ENCODE measurements at regions not wholly inside any gene's neighbourhood (a gene's known extent, or its start where the extent isn't known, plus 50 kb on each side); places are given as distances from the start of the nearest gene placed in this dataset.
"Not testable (repeated sequence)": the region's sequence is repeated elsewhere in the genome, so short reads cannot be mapped to it uniquely, and the experiment has no call there.

- DNase-seq; CTCF ChIA-PET; POLR2A ChIA-PET; H3K36me3 Mint-ChIP-seq (ENCODE audit: low read depth); H3K27me3 Mint-ChIP-seq; H3K4me1 Mint-ChIP-seq; H3K27ac Mint-ChIP-seq; H3K4me3 Mint-ChIP-seq; intact Hi-C loops (cut with micrococcal nuclease); ATAC-seq (ENCODE audit: low read depth); H3K9me3 Mint-ChIP-seq: not testable (repeated sequence)
Observed at GRCh38 chr9:64130325-64130724, 1154.7 kb downstream of the FOXD4L5 start.

GRCh38 chr9:64128572-64128971 lies 1156.4 kb downstream of the FOXD4L5 start:
- no peaks in the 10 kb centered on the region for H3K4me1 Mint-ChIP-seq

GRCh38 chr9:64121602-64122001 lies 1163.4 kb downstream of the FOXD4L5 start:
- H3K9me3 Mint-ChIP-seq; H3K36me3 Mint-ChIP-seq (ENCODE audit: low read depth); POLR2A ChIA-PET; DNase-seq; H3K27ac Mint-ChIP-seq; H3K4me3 Mint-ChIP-seq; intact Hi-C loops (cut with micrococcal nuclease); H3K4me1 Mint-ChIP-seq; H3K27me3 Mint-ChIP-seq; ATAC-seq (ENCODE audit: low read depth); CTCF ChIA-PET: not testable (repeated sequence)

More at GRCh38 chr9:64128572-64128971, 1156.4 kb downstream of the FOXD4L5 start:
- no peak for ATAC-seq (ENCODE audit: low read depth)
- no peaks in the 10 kb centered on the region for H3K27me3 Mint-ChIP-seq
- H3K4me3 Mint-ChIP-seq: no peak overlapping the region
- no peak overlapping the region for H3K27ac Mint-ChIP-seq
- ChIA-PET CTCF (no interaction called here), POLR2A (no interaction called here)
- H3K9me3 Mint-ChIP-seq: no peaks in the 10 kb centered on the region
- H3K36me3 Mint-ChIP-seq (ENCODE audit: low read depth): no peaks in the 10 kb centered on the region
- intact Hi-C loops (cut with micrococcal nuclease): no loop called here
- DNase-seq: no peak
- TF ChIP-seq CTCF (IDR thresholded peaks at IDR 0.05): no peak

GRCh38 chr9:64117329-64117728 lies 1167.7 kb downstream of the FOXD4L5 start:
- H3K4me1 Mint-ChIP-seq; DNase-seq; H3K9me3 Mint-ChIP-seq; CTCF ChIA-PET; H3K27me3 Mint-ChIP-seq; ATAC-seq (ENCODE audit: low read depth); H3K27ac Mint-ChIP-seq; intact Hi-C loops (cut with micrococcal nuclease); H3K4me3 Mint-ChIP-seq; POLR2A ChIA-PET; H3K36me3 Mint-ChIP-seq (ENCODE audit: low read depth): not testable (repeated sequence)

GRCh38 chr9:64107867-64108266 lies 1177.1 kb downstream of the FOXD4L5 start:
- POLR2A ChIA-PET; H3K27ac Mint-ChIP-seq; CTCF ChIA-PET; H3K4me3 Mint-ChIP-seq; H3K27me3 Mint-ChIP-seq; ATAC-seq (ENCODE audit: low read depth); intact Hi-C loops (cut with micrococcal nuclease); H3K4me1 Mint-ChIP-seq; H3K9me3 Mint-ChIP-seq; DNase-seq; H3K36me3 Mint-ChIP-seq (ENCODE audit: low read depth): not testable (repeated sequence)

GRCh38 chr9:64107211-64107610 lies 1177.8 kb downstream of the FOXD4L5 start:
- H3K4me3 Mint-ChIP-seq: not testable (repeated sequence)

GRCh38 chr9:64105193-64105592 lies 1179.8 kb downstream of the FOXD4L5 start:
- H3K4me3 Mint-ChIP-seq; ATAC-seq (ENCODE audit: low read depth); H3K36me3 Mint-ChIP-seq (ENCODE audit: low read depth); H3K4me1 Mint-ChIP-seq; H3K27me3 Mint-ChIP-seq; H3K27ac Mint-ChIP-seq; CTCF ChIA-PET; DNase-seq; intact Hi-C loops (cut with micrococcal nuclease); H3K9me3 Mint-ChIP-seq; POLR2A ChIA-PET: not testable (repeated sequence)

More at GRCh38 chr9:64107211-64107610, 1177.8 kb downstream of the FOXD4L5 start:
- ATAC-seq (ENCODE audit: low read depth); H3K36me3 Mint-ChIP-seq (ENCODE audit: low read depth); POLR2A ChIA-PET; intact Hi-C loops (cut with micrococcal nuclease); H3K9me3 Mint-ChIP-seq; CTCF ChIA-PET; H3K27me3 Mint-ChIP-seq; H3K4me1 Mint-ChIP-seq; DNase-seq; H3K27ac Mint-ChIP-seq: not testable (repeated sequence)

- H3K4me1 Mint-ChIP-seq; H3K4me3 Mint-ChIP-seq; H3K27ac Mint-ChIP-seq; POLR2A ChIA-PET; intact Hi-C loops (cut with micrococcal nuclease); DNase-seq; H3K36me3 Mint-ChIP-seq (ENCODE audit: low read depth); ATAC-seq (ENCODE audit: low read depth); H3K27me3 Mint-ChIP-seq; CTCF ChIA-PET; H3K9me3 Mint-ChIP-seq: not testable (repeated sequence)
Observed at GRCh38 chr9:64101504-64101903, 1183.5 kb downstream of the FOXD4L5 start.

- H3K9me3 Mint-ChIP-seq; ATAC-seq (ENCODE audit: low read depth); POLR2A ChIA-PET; DNase-seq; H3K27ac Mint-ChIP-seq; H3K4me3 Mint-ChIP-seq; H3K36me3 Mint-ChIP-seq (ENCODE audit: low read depth); intact Hi-C loops (cut with micrococcal nuclease); H3K4me1 Mint-ChIP-seq; H3K27me3 Mint-ChIP-seq; CTCF ChIA-PET: not testable (repeated sequence)
Observed at GRCh38 chr9:64100571-64101155, 1184.3 kb downstream of the FOXD4L5 start.

GRCh38 chr9:64085998-64086397 lies 1199.0 kb downstream of the FOXD4L5 start:
- H3K27me3 Mint-ChIP-seq; H3K4me1 Mint-ChIP-seq; H3K36me3 Mint-ChIP-seq (ENCODE audit: low read depth); intact Hi-C loops (cut with micrococcal nuclease); H3K27ac Mint-ChIP-seq; H3K9me3 Mint-ChIP-seq; ATAC-seq (ENCODE audit: low read depth); CTCF ChIA-PET; H3K4me3 Mint-ChIP-seq; POLR2A ChIA-PET; DNase-seq: not testable (repeated sequence)

- H3K27ac Mint-ChIP-seq; intact Hi-C loops (cut with micrococcal nuclease); H3K4me3 Mint-ChIP-seq; POLR2A ChIA-PET; H3K36me3 Mint-ChIP-seq (ENCODE audit: low read depth); CTCF ChIA-PET; H3K9me3 Mint-ChIP-seq; H3K27me3 Mint-ChIP-seq; ATAC-seq (ENCODE audit: low read depth); DNase-seq; H3K4me1 Mint-ChIP-seq: not testable (repeated sequence)
Observed at GRCh38 chr9:64071358-64072253, 1213.4 kb downstream of the FOXD4L5 start.
